ENCODE measurements at regions not wholly inside any gene's neighbourhood (a gene's known extent, or its start where the extent isn't known, plus 50 kb on each side); places are given as distances from the start of the nearest gene placed in this dataset.
"Not testable (repeated sequence)": the region's sequence is repeated elsewhere in the genome, so short reads cannot be mapped to it uniquely, and the experiment has no call there.

DNA sequence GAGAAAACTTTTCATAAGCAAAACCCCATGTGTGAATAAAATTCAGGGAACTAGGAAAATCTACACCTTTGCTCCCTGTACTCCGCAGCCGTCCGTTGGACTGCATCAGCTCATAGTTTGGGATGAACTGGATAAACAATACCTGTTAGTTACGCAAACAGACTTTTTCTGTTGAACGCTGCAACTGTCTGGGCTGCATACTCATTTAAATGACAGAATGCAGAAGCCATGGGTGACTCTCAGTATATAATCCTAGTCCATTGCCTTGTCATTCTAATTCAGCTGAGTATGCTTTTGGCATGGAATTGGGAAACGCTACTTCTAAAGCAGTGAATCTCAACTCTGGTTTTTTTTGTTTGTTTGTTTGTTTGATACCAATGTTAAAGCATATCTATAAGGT lies 151.6 kb downstream of the SLITRK1 start:
- no peak for DNase-seq (ENCODE audit: low spot score)

DNA sequence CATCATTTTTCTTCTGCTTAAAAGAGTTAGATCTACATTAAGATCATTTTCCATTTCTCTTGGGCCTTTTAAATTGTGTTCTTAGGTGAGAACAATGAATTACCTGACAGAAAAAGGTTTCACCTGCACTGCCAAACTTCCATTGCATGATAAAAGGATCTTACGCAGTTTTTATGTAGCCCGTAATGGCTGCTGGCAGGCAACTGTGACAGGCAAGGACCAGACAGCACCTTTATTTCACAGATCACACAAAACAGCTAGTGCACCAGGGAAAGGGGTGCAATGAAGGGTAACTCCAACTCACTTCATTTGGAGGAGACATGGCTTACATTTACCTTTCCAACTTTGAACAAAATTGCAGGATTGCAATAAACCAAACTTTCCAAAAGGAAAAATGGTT lies 159.8 kb downstream of the SLITRK1 start:
- DNase-seq (ENCODE audit: low spot score) = no peak

DNA sequence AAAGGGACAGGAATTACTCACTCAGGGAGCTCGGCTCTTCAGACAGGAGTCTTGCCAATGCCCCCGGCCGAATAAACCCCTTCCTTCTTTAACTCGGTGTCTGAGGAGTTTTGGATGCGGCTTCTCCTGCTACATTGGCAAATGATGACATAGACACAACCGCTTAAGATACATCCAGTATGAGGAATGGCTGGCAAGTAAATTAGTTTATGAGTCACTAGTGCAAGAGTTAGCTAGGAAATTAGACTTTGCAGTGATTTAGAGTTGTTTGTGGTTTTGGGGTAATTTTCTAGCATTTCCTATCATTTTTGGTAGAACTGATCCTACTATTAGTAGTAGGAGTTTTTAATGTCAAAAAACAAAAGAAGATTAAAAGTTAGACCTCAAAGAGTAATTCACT lies 166.2 kb downstream of the SLITRK1 start:
- peak; percentile 2 for DNase-seq (ENCODE audit: low spot score)

DNA sequence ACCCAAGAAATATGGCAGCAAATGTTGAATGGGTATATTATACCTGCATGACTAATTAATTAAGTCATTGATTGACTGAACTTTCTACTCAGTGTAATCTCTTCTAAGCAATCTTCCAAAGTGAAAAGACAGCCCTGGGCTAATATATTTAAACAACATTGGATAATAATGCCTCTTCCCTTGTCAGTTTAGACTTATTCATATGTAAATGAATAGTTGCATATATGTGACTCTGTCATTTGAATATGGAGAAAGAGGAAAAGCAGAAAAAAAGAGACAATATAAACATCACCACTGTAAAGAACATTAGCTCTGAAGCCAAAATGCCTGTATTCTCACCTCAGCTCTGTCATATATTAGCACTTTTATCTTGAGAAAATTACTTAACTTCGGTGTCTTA lies 168.0 kb downstream of the SLITRK1 start:
- DNase-seq (ENCODE audit: low spot score) = no peak

- DNase-seq (ENCODE audit: low spot score) = no peak
These were observed 172.2 kb downstream of the SLITRK1 start for GRCh38 chr13:83710133-83710515.

DNA sequence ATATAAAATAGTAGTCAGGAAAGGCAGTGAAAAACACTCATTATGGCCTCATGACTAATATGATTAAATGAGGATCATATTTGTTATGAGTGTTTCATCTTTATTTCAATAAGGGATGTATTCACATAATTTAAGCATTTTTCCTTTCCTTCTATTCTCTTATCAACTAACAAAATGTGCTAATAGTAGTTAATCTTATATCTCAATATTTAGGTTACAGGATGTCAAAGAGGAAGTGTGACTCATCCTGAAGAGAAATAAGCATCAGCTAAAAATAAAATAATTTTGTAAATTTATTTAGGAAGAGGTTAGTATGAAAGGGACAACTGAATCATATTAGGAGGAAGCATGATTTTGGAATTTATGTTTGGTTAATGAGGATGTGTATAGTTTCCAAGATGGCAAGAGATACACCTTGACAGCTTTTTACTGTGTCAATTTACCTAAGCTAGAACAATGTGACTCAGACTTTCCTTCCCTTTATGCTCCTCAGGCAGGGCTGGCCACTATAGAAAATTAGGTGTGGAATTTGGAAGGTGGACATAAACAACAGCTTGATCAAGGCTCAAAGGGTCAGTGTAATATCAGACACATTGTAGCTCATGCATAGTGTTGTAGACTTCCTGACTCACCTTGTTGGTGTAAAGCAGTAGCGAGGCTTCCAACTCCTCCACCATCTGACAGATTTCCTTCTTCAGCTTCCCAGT lies 172.7 kb downstream of the SLITRK1 start:
- DNase-seq (ENCODE audit: low spot score) = no peak

GRCh38 chr13:83702021-83702420 lies 180.3 kb downstream of the SLITRK1 start:
- no peak for DNase-seq (ENCODE audit: low spot score)

GRCh38 chr13:83692800-83693199 lies 189.5 kb downstream of the SLITRK1 start:
- DNase-seq (ENCODE audit: low spot score) = no peak

GRCh38 chr13:83691966-83692365 lies 190.3 kb downstream of the SLITRK1 start:
- no peak for DNase-seq (ENCODE audit: low spot score)

DNA sequence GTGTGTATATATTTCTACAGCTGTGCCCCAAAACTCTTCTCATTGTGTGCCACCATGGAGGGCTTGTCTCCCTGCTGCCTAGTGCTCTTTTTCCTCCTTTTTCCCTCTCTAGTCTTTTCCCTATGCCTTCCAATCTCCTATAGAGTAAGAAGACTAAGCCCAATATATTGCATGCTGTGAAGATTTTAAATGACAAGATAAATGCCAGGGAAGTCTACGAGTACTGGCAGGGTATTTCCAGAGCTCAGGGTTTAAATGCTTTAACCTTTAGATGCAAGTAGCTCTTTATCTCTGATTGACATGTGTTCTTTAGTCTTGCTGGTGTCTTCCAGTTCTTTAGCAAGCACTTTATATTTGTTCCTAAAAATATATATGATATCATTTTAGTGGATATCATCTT lies 200.7 kb downstream of the SLITRK1 start:
- DNase-seq (ENCODE audit: low spot score) = no peak

- no peak for DNase-seq (ENCODE audit: low spot score)
These were observed 204.3 kb downstream of the SLITRK1 start for GRCh38 chr13:83677985-83678384.

- no peak for DNase-seq (ENCODE audit: low spot score)
These were observed 209.7 kb downstream of the SLITRK1 start for GRCh38 chr13:83672612-83673011.

DNA sequence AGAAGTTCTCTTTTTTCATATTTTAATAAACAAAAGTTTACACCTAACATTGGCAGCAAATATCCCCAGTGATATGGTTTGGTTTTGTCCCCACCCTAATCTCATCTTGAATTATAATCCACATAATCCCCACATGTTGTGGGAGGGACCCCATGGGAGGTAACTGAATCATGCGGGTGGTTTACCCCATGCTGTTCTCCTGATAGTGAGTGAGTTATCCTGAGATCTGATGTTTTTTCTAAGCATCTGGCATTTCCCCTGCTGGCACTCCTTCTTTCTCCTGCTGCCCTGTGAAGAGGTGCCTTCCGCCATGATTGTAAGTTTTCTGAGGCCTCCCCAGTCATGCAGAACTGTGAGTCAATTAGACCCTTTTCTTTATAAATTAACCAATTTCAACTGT lies 214.7 kb downstream of the SLITRK1 start:
- DNase-seq (ENCODE audit: low spot score) = no peak

DNA sequence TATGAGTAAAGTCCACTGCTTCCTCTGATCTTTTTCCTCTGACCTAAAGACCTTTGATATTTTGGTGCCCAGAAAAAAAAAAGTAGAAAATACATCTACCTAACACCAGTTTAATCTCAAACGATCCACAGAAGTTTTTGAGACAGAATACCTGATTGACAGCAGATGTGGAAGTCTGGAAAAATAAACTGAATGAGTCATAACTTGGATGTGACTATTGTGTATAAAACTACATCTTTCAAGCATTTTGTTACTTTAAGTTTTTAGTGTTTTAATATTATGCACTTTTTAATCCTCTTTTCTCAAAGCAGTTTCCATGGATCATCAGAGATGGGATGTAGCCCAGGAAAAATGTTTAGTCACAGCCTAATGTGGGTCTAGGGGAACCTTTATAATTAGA lies 216.1 kb downstream of the SLITRK1 start:
- DNase-seq (ENCODE audit: low spot score) = no peak

- no peak for DNase-seq (ENCODE audit: low spot score)
These were observed 225.0 kb downstream of the SLITRK1 start for GRCh38 chr13:83657281-83657680.

DNA sequence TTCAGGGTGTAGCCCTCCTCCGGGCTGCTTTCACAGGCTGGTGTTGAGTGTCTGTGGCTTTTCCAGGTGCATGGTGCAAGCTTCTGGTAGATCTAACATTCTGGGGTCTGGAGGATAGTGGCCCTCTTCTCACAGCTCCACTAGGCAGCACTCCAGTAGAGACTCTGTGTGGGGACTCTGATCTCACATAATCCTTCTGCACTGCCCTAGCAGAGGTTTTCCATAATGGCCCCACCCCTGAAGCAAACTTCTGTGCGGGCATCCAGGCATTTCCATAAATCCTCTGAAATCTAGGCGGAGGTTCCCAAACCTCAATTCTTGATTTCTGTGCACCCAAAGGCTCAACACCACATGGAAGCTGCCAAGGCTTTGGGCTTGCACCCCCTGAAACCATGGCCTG lies 239.7 kb downstream of the SLITRK1 start:
- DNase-seq (ENCODE audit: low spot score) = not testable (repeated sequence)

GRCh38 chr13:83634601-83635000 lies 247.7 kb downstream of the SLITRK1 start:
- DNase-seq (ENCODE audit: low spot score) = no peak

DNA sequence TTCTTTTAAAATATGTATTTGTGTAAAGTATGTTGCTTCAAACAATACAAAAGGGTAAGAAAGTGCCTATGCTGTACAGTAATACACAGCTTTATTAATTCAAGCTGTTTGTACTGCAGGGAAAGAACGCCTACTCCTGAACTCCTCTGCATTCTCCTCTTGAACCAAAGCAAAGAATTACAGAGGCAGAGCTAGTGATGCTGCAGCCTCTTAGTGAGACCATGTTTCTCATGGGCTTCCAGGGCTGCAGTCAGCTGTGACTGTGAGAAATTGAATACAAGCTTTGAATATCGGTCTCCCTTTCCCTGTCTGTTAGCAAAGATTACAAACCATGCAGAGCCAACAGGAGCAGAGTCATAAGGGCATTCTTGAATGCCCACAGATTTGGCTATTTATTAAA lies 248.5 kb downstream of the SLITRK1 start:
- no peak for DNase-seq (ENCODE audit: low spot score)

GRCh38 chr13:83622422-83622784 lies 259.9 kb downstream of the SLITRK1 start:
- DNase-seq (ENCODE audit: low spot score) = no peak

DNA sequence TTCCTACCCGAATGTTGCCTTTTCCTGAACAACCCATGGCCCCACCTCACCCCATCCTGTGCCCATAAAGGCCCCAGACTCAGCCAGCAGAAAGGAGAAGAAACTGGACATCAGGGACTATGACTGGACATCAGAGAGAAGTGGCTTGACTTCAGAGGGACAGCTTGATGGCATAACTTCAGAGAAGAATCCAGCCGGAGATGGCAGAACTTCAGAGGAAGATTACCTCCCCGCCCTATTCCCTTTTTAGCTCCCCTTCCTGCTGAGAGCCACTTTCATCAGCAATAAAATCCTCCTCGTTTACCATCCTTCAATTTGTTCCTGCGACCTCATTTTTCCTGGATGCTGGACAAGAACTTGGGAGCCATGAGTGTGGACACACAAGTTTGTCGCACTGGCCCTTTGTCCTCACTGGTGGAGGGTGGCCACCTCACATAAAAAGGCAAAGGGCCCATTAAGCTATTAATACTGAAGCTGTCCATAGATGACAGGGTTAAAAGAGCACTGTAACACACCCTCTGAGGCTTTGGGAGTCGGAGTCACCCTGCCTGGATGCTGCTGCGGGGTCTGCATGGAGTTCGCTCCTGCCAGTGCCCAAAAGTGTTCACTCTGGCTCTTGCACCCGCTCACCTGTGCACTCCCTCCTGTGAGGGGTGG lies 260.4 kb downstream of the SLITRK1 start:
- DNase-seq (ENCODE audit: low spot score) = no peak

DNA sequence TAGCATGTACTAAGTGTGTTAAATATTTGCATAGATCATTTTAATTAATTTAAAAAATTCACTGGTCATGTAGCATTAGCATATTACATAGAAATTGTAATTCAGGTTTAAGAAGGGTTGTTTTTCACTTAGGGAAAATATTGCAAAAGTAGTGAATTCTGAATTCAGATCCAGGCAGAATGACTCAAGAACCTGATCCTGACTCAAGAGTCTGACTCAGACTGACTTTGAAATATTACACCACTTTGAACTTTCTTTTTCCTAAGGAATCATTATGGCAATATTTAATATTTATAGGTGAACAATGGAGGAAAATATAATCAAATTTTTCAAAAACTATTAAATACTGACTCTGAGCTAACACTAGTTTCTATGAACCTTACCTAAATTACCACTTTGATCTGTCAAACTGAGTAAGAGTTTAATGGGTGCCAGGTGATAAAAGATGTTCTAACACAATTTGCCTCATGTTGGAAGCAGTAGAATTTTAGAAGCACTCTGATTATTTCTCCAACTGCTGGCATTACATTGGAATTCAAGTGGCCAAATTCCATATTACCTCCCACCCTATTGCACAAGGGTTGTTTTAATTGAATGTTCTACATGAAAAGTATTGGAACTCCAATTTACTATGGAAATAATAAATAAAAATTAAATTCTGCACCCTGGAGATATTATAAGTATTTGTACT lies 261.6 kb downstream of the SLITRK1 start:
- DNase-seq (ENCODE audit: low spot score) = no peak

GRCh38 chr13:83618966-83619365 lies 263.3 kb downstream of the SLITRK1 start:
- DNase-seq (ENCODE audit: low spot score) = no peak

- no peak for DNase-seq (ENCODE audit: low spot score)
These were observed 268.8 kb downstream of the SLITRK1 start for GRCh38 chr13:83613524-83613923.

Data from H4 (cell line).